Neural progenitor cell (in vitro differentiated cells): ENCODE measurements at regions not wholly inside any gene's neighbourhood (a gene's known extent, or its start where the extent isn't known, plus 50 kb on each side); places are given as distances from the start of the nearest gene placed in this dataset.

Experiments used
- DNase-seq: peaks from one replicate; pipeline ENCODE4 v3.0.0-alpha.2; 2016; ENCODE audit warnings: low spot score
- H2AFZ ChIP-seq: fragments of 200-600 bp; sonication (generic); replicated peaks from 2 replicates; pipeline ENCODE4 v1.6.1; 2016; ENCODE audit warnings: antibody characterized with exemption
- H3F3A ChIP-seq: fragments of 200-600 bp; sonication (generic); 2 replicates; pipeline ENCODE4 v1.6.1; 2016; ENCODE audit warnings: antibody characterized with exemption, low read depth
- H3K27ac ChIP-seq: fragments of 200-600 bp; sonication (generic); 2 replicates; pipeline ENCODE4 v1.5.1; 2016; ENCODE audit warnings: mild to moderate bottlenecking
- H3K27me3 ChIP-seq: fragments of 200-600 bp; sonication (generic); 2 replicates; pipeline ENCODE4 v1.6.1; 2016; ENCODE audit warnings: mild to moderate bottlenecking, moderate library complexity
- H3K36me3 ChIP-seq: fragments of 200-600 bp; sonication (generic); 2 replicates; pipeline ENCODE4 v1.5.1; 2016
- H3K4me1 ChIP-seq: fragments of 200-600 bp; sonication (generic); 2 replicates; pipeline ENCODE4 v1.6.1; 2016; ENCODE audit warnings: mixed run types
- H3K4me2 ChIP-seq: fragments of 200-600 bp; sonication (generic); 2 replicates; pipeline ENCODE4 v1.6.1; 2016
- H3K4me3 ChIP-seq: fragments of 200-600 bp; sonication (generic); 2 replicates; pipeline ENCODE4 v1.5.1; 2016
- H3K79me2 ChIP-seq: fragments of 200-600 bp; sonication (generic); 2 replicates; pipeline ENCODE4 v1.6.1; 2016; ENCODE audit warnings: low read depth
- H3K9ac ChIP-seq: fragments of 200-600 bp; sonication (generic); 2 replicates; pipeline ENCODE4 v1.6.1; 2016
- H3K9me3 ChIP-seq: fragments of 200-600 bp; sonication (generic); 2 replicates; pipeline ENCODE4 v1.5.1; 2016; ENCODE audit warnings: low read depth
- H4K20me1 ChIP-seq: fragments of 200-600 bp; sonication (generic); 2 replicates; pipeline ENCODE4 v1.6.1; 2016; ENCODE audit warnings: low read depth
- H3K27ac Mint-ChIP-seq: 3 replicates; pipeline ENCODE4 v1.8.0; 2021; ENCODE audit warnings: mixed read lengths
- H3K27me3 Mint-ChIP-seq: 2 replicates; pipeline ENCODE4 v1.8.0; 2022; ENCODE audit warnings: low read depth, mild to moderate bottlenecking, inconsistent platforms, moderate library complexity, mixed read lengths; ENCODE audit not compliant: insufficient read depth
- H3K36me3 Mint-ChIP-seq: 3 replicates; pipeline ENCODE4 v1.8.0; 2021; ENCODE audit warnings: mixed read lengths
- H3K4me1 Mint-ChIP-seq: 3 replicates; pipeline ENCODE4 v1.8.0; 2021; ENCODE audit warnings: mixed read lengths
- H3K4me3 Mint-ChIP-seq: 3 replicates; pipeline ENCODE4 v1.8.0; 2021; ENCODE audit warnings: mild to moderate bottlenecking, moderate library complexity, mixed read lengths
- H3K9me3 Mint-ChIP-seq: 3 replicates; pipeline ENCODE4 v1.8.0; 2020; ENCODE audit warnings: mixed read lengths
- EZH2 ChIP-seq: fragments of 200-600 bp; sonication (generic); IDR thresholded peaks from 2 replicates; pipeline ENCODE4 v1.6.1; 2017; ENCODE audit warnings: antibody characterized with exemption, mild to moderate bottlenecking, moderate library complexity
- EZH2phosphoT487 ChIP-seq: fragments of 200-600 bp; sonication (generic); IDR thresholded peaks from 2 replicates; pipeline ENCODE4 v1.6.1; 2017; ENCODE audit warnings: antibody characterized with exemption
- TF ChIP-seq, protein P1 (sequence below): fragments of 200-600 bp; sonication (generic); IDR thresholded peaks from 2 replicates; pipeline ENCODE4 v1.5.1; 2017; ENCODE audit warnings: antibody characterized with exemption, mild to moderate bottlenecking

GRCh38 chr4:149218672-149219071, 597.0 kb downstream of the IQCM start:
- TF ChIP-seq, protein P1, sequence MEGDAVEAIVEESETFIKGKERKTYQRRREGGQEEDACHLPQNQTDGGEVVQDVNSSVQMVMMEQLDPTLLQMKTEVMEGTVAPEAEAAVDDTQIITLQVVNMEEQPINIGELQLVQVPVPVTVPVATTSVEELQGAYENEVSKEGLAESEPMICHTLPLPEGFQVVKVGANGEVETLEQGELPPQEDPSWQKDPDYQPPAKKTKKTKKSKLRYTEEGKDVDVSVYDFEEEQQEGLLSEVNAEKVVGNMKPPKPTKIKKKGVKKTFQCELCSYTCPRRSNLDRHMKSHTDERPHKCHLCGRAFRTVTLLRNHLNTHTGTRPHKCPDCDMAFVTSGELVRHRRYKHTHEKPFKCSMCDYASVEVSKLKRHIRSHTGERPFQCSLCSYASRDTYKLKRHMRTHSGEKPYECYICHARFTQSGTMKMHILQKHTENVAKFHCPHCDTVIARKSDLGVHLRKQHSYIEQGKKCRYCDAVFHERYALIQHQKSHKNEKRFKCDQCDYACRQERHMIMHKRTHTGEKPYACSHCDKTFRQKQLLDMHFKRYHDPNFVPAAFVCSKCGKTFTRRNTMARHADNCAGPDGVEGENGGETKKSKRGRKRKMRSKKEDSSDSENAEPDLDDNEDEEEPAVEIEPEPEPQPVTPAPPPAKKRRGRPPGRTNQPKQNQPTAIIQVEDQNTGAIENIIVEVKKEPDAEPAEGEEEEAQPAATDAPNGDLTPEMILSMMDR = no peak
- TF ChIP-seq EZH2phosphoT487 (no peak), EZH2 (no peak)
- no peaks in the 10 kb centered on the region for H3K79me2 ChIP-seq
- Mint-ChIP-seq H3K36me3 (no peaks in the 10 kb centered on the region), H3K4me1 (no peaks in the 10 kb centered on the region), H3K4me3 (no peak overlapping the region), H3K27me3 (no peaks in the 10 kb centered on the region), H3K27ac (no peak overlapping the region), H3K9me3 (peaks cover 3% of the 10 kb centered on the region)
- H3K36me3 ChIP-seq = no peaks in the 10 kb centered on the region
- H3K9ac ChIP-seq = no peak overlapping the region
- DNase-seq = no peak
- no peaks in the 10 kb centered on the region for H4K20me1 ChIP-seq
- H3K27me3 ChIP-seq = no peaks in the 10 kb centered on the region
- no peaks in the 10 kb centered on the region for H3F3A ChIP-seq
- H3K9me3 ChIP-seq = no peaks in the 10 kb centered on the region
- H2AFZ ChIP-seq = no peak overlapping the region
- H3K4me1 ChIP-seq = no peaks in the 10 kb centered on the region
- no peak overlapping the region for H3K4me3 ChIP-seq
- no peak overlapping the region for H3K27ac ChIP-seq
- no peak overlapping the region for H3K4me2 ChIP-seq

DNA sequence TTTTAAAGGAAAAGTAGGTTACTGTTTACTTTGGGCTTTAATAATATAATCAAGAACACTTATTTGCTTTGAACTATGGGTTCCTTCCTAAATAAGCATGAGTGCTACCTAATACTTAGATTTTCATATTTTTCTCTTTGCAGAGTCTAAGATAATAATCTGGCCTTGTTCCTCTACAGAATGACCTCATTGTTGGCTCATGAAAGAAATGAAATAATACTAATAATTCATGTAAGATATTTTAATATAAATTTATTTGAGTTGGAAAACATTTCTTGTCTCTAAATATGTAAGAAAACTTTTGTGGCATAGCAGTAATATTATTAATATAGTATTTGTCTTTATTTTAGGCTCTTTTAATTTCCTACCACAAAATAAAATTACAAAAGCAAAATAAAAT, 601.3 kb downstream of the IQCM start:
- TF ChIP-seq EZH2phosphoT487 = no peak
- TF ChIP-seq, protein P1 = no peak
- TF ChIP-seq EZH2 = no peak
- H3K79me2 ChIP-seq = no peaks in the 10 kb centered on the region
- Mint-ChIP-seq H3K4me3 (no peak overlapping the region), H3K27me3 (no peaks in the 10 kb centered on the region), H3K4me1 (no peaks in the 10 kb centered on the region), H3K36me3 (no peaks in the 10 kb centered on the region), H3K9me3 (no peaks in the 10 kb centered on the region), H3K27ac (no peak overlapping the region)
- no peaks in the 10 kb centered on the region for H3K36me3 ChIP-seq
- H3K27me3 ChIP-seq = no peaks in the 10 kb centered on the region
- H3K27ac ChIP-seq = no peak overlapping the region
- no peak overlapping the region for H3K4me2 ChIP-seq
- no peaks in the 10 kb centered on the region for H4K20me1 ChIP-seq
- no peaks in the 10 kb centered on the region for H3F3A ChIP-seq
- DNase-seq = no peak
- no peaks in the 10 kb centered on the region for H3K4me1 ChIP-seq
- H3K9ac ChIP-seq = no peak overlapping the region
- H3K9me3 ChIP-seq = no peaks in the 10 kb centered on the region
- no peak overlapping the region for H2AFZ ChIP-seq
- H3K4me3 ChIP-seq = no peak overlapping the region

GRCh38 chr4:149211876-149212275, 603.8 kb downstream of the IQCM start:
- Mint-ChIP-seq H3K27me3 (no peaks in the 10 kb centered on the region), H3K36me3 (no peaks in the 10 kb centered on the region), H3K9me3 (no peaks in the 10 kb centered on the region), H3K4me3 (no peak overlapping the region), H3K27ac (no peak overlapping the region), H3K4me1 (no peaks in the 10 kb centered on the region)
- no peak overlapping the region for H3K4me2 ChIP-seq
- H3K36me3 ChIP-seq = no peaks in the 10 kb centered on the region
- H3K79me2 ChIP-seq = no peaks in the 10 kb centered on the region
- TF ChIP-seq EZH2phosphoT487 (no peak), EZH2 (no peak)
- no peak overlapping the region for H2AFZ ChIP-seq
- no peak overlapping the region for H3K9ac ChIP-seq
- no peaks in the 10 kb centered on the region for H3K9me3 ChIP-seq
- H3K27me3 ChIP-seq = no peaks in the 10 kb centered on the region
- no peak overlapping the region for H3K4me3 ChIP-seq
- H3K4me1 ChIP-seq = no peaks in the 10 kb centered on the region
- no peak overlapping the region for H3K27ac ChIP-seq
- H4K20me1 ChIP-seq = no peaks in the 10 kb centered on the region
- no peaks in the 10 kb centered on the region for H3F3A ChIP-seq
- no peak for DNase-seq

- H3K27ac ChIP-seq = no peak overlapping the region
- Mint-ChIP-seq H3K36me3 (no peaks in the 10 kb centered on the region), H3K4me1 (no peaks in the 10 kb centered on the region), H3K4me3 (no peak overlapping the region), H3K27ac (no peak overlapping the region), H3K27me3 (no peaks in the 10 kb centered on the region), H3K9me3 (no peaks in the 10 kb centered on the region)
- H3K79me2 ChIP-seq = no peaks in the 10 kb centered on the region
- TF ChIP-seq EZH2phosphoT487 = no peak
- no peak for TF ChIP-seq EZH2
- TF ChIP-seq, protein P1 = no peak
- H3K4me2 ChIP-seq = no peak overlapping the region
- H3K9ac ChIP-seq = no peak overlapping the region
- no peaks in the 10 kb centered on the region for H3K4me1 ChIP-seq
- no peaks in the 10 kb centered on the region for H3K27me3 ChIP-seq
- H3K4me3 ChIP-seq = no peak overlapping the region
- no peaks in the 10 kb centered on the region for H4K20me1 ChIP-seq
- no peaks in the 10 kb centered on the region for H3K36me3 ChIP-seq
- no peaks in the 10 kb centered on the region for H3K9me3 ChIP-seq
- no peak for DNase-seq
- no peaks in the 10 kb centered on the region for H3F3A ChIP-seq
- no peak overlapping the region for H2AFZ ChIP-seq
Measured at GRCh38 chr4:149203256-149204001, 612.2 kb downstream of the IQCM start.
